ENCODE measurements at regions not wholly inside any gene's neighbourhood (a gene's known extent, or its start where the extent isn't known, plus 50 kb on each side); places are given as distances from the start of the nearest gene placed in this dataset.

GRCh38 chr1:115160728-115161127, 71.4 kb upstream of the TSPAN2 start:
- TF ChIP-seq POLR2A (IDR thresholded peaks at IDR 0.05): no peak
- TF ChIP-seq EP300 (IDR thresholded peaks at IDR 0.05): no peak
- TF ChIP-seq, protein P1, sequence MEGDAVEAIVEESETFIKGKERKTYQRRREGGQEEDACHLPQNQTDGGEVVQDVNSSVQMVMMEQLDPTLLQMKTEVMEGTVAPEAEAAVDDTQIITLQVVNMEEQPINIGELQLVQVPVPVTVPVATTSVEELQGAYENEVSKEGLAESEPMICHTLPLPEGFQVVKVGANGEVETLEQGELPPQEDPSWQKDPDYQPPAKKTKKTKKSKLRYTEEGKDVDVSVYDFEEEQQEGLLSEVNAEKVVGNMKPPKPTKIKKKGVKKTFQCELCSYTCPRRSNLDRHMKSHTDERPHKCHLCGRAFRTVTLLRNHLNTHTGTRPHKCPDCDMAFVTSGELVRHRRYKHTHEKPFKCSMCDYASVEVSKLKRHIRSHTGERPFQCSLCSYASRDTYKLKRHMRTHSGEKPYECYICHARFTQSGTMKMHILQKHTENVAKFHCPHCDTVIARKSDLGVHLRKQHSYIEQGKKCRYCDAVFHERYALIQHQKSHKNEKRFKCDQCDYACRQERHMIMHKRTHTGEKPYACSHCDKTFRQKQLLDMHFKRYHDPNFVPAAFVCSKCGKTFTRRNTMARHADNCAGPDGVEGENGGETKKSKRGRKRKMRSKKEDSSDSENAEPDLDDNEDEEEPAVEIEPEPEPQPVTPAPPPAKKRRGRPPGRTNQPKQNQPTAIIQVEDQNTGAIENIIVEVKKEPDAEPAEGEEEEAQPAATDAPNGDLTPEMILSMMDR (IDR thresholded peaks at IDR 0.05): no peak
- no peak for TF ChIP-seq POLR2AphosphoS5 (IDR thresholded peaks at IDR 0.05)

All from sigmoid colon (tissue), 4 donors.